Gastrocnemius medialis (tissue), 4 donors: ENCODE measurements at regions not wholly inside any gene's neighbourhood (a gene's known extent, or its start where the extent isn't known, plus 50 kb on each side); places are given as distances from the start of the nearest gene placed in this dataset.

Experiments
- ATAC-seq, 2 donors: fragments of 150-250 bp; one replicate each; pipeline ENCODE4 v1.9.1; 2016
- DNase-seq, 2 donors: peaks; one replicate each; pipeline ENCODE4 v3.0.0-alpha.2; 2019
- H3K27ac ChIP-seq, 4 donors: fragments of 200-600 bp; sonication (generic); 1 replicate in 1 of 4; 2 replicates in 3 of 4; pipeline ENCODE4 v1.5.1; 2016 to 2018; ENCODE audit warnings: mild to moderate bottlenecking in 2 of 4, moderate library complexity in 1 of 4
- H3K27me3 ChIP-seq, 3 donors: fragments of 200-600 bp; sonication (generic) in 2 of 3; 1 replicate in 1 of 3; 2 replicates in 2 of 3; pipeline versions ENCODE4 v1.5.1 to v1.6.0; 2016 to 2019; ENCODE audit warnings: mild to moderate bottlenecking in 1 of 3, moderate library complexity in 1 of 3
- H3K36me3 ChIP-seq, 2 donors: fragments of 200-600 bp; sonication (generic) in 1 of 2; one replicate each; pipeline ENCODE4 v1.5.1; 2017 to 2018
- H3K4me1 ChIP-seq, 2 donors: fragments of 200-600 bp; sonication (generic) in 1 of 2; one replicate each; pipeline ENCODE4 v1.5.1; 2016 to 2017; ENCODE audit warnings: mild to moderate bottlenecking in 2 of 2
- H3K4me3 ChIP-seq, 4 donors: fragments of 200-600 bp; sonication (generic) in 3 of 4; 1 replicate in 1 of 4; 2 replicates in 3 of 4; pipeline ENCODE4 v1.5.1; 2016 to 2019; ENCODE audit warnings: mild to moderate bottlenecking in 2 of 4
- H3K9me3 ChIP-seq, 3 donors: fragments of 200-600 bp; sonication (generic) in 2 of 3; 1 replicate in 1 of 3; 2 replicates in 2 of 3; pipeline ENCODE4 v1.5.1; 2016 to 2019
- POLR2A ChIP-seq, 2 donors: fragments of 450-650 bp; IDR thresholded peaks; one replicate each; pipeline ENCODE4 v1.6.1; 2017; ENCODE audit warnings: antibody characterized with exemption in 2 of 2, mild to moderate bottlenecking in 2 of 2, moderate library complexity in 2 of 2
- in situ Hi-C, 4 donors: fragments of 200-750 bp; cut with MboI; loops; one replicate each; pipeline versions ENCODE4 v1.15.0 to v1.8.0; 2017; ENCODE audit warnings: low sequenced_read_pairs in 4 of 4
- intact Hi-C: fragments of 100-400 bp; cut with DNase I; formaldehyde crosslinking; loops from one replicate; pipeline ENCODE4 v1.15.1; 2023; ENCODE audit warnings: low total_unique reads
- TF ChIP-seq, protein P1 (sequence below), 5 experiments: fragments of 450-650 bp in 3 of 5; fragments of 200-600 bp in 2 of 5; sonication (generic) in 2 of 5; IDR thresholded peaks in 4 of 5; conservative IDR thresholded peaks in 1 of 5; 1 replicate in 4 of 5; 2 replicates in 1 of 5; pipeline ENCODE4 v1.5.1; 2016 to 2019; ENCODE audit warnings: antibody characterized with exemption in 5 of 5, mild to moderate bottlenecking in 3 of 5, moderate library complexity in 3 of 5

DNA sequence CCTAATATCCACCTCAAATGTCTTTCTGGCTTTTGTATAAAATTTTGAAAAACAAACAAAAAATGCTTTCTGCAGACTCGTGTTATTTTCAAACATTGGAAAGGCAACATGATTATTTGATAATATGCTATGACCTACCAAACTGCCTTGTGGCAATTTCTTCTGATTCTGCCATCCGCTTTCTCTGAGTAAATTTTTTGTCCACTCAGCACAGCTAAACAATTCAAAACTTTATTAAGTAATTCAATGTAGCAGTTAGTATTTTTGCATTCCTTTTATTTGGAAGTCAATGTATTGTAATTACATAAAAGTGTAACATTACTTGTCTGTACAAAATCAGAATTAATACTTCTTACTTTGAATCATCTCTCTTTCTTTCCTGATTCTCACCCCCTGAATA lies 1206.6 kb upstream of the EYS start:
- TF ChIP-seq POLR2A (IDR thresholded peaks at IDR 0.05), result no peak
- TF ChIP-seq, protein P1, sequence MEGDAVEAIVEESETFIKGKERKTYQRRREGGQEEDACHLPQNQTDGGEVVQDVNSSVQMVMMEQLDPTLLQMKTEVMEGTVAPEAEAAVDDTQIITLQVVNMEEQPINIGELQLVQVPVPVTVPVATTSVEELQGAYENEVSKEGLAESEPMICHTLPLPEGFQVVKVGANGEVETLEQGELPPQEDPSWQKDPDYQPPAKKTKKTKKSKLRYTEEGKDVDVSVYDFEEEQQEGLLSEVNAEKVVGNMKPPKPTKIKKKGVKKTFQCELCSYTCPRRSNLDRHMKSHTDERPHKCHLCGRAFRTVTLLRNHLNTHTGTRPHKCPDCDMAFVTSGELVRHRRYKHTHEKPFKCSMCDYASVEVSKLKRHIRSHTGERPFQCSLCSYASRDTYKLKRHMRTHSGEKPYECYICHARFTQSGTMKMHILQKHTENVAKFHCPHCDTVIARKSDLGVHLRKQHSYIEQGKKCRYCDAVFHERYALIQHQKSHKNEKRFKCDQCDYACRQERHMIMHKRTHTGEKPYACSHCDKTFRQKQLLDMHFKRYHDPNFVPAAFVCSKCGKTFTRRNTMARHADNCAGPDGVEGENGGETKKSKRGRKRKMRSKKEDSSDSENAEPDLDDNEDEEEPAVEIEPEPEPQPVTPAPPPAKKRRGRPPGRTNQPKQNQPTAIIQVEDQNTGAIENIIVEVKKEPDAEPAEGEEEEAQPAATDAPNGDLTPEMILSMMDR (IDR thresholded peaks at IDR 0.05 in 4 of 5, conservative IDR thresholded peaks at IDR 0.05 in 1 of 5), result no peak
- DNase-seq, result no peak
- Histone ChIP-seq H3K36me3 (no peaks in the 10 kb centered on the region), H3K9me3 (no peaks in the 10 kb centered on the region), H3K27ac (no peak overlapping the region), H3K4me3 (no peak overlapping the region), H3K4me1 (no peaks in the 10 kb centered on the region), H3K27me3 (no peaks in the 10 kb centered on the region)
- no peak for ATAC-seq
- in situ Hi-C loops, result no loop called here
- intact Hi-C loops, result no loop called here

DNA sequence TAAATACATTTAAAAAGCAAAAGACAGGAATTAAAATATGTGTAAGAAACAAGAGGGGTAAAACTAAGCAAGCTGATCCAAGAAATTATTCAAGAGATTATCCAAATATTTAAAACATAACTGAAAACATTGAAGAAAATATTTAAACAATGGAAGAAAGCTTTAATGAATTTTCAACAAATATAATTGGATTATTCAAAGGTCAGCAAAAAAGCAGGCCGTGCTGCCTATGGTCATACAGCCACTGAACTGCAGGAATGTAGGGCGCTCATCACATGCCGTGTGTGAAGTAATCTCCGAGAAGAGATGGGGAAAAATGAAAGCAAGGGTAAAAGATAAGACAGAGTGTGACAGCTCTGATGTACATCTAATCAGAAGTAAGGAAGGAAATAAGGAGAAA lies 1195.4 kb upstream of the EYS start:
- no peaks in the 10 kb centered on the region for H3K9me3 ChIP-seq
- no peak overlapping the region for H3K4me3 ChIP-seq
- H3K27ac ChIP-seq, result no peak overlapping the region
- H3K27me3 ChIP-seq, result no peaks in the 10 kb centered on the region
- H3K36me3 ChIP-seq, result no peaks in the 10 kb centered on the region
- no peak for TF ChIP-seq POLR2A (IDR thresholded peaks at IDR 0.05)
- TF ChIP-seq, protein P1 (IDR thresholded peaks at IDR 0.05 in 4 of 5, conservative IDR thresholded peaks at IDR 0.05 in 1 of 5), result no peak
- in situ Hi-C loops (no loop called here), intact Hi-C loops (no loop called here)
- DNase-seq, result no peak
- no peak for ATAC-seq
- H3K4me1 ChIP-seq, result no peaks in the 10 kb centered on the region

DNA sequence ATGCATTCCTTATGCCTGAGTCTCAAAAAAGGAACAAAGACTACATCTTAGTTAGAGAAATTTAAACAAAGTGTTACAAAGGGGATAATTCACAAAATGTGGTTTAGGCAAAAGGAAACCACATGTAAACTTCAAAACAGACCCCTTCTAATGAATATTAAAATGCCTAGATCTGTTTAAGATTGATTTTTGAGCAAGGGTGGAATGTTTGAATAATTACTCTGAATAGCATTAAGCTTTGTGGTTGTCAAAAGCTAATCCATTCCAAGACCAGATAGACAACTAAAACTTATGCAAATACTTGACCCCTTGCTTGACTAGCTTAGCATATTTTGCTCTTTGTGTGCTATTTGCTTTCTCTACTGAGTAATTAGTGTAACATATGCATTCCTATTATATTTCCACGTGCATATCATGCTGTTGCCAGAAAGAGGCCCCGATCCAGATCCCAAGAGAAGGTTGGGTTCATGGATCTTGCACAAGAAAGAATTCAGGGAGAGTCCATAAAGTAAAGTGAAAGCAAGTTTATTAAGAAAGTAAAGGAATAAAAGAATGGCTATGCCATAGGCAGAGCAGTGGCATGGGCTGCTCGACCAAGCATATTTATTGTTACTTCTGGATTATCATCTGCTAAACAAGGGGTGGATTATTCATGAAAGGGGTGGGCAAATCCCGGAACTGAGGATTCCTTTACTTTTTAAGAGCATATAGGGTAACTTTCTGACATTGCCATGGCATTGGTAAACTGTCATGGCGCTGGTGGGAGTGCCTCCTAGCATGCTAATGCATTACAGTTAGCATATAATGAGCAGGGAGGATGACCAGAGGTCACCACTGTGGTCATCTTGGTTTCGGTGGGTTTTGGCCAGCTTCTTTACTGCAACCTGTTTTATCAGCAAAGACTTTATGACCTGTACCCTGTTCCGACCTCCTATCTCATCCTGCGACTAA lies 1193.4 kb upstream of the EYS start:
- Histone ChIP-seq H3K36me3 (no peaks in the 10 kb centered on the region), H3K9me3 (no peaks in the 10 kb centered on the region), H3K27me3 (no peaks in the 10 kb centered on the region), H3K4me1 (no peaks in the 10 kb centered on the region), H3K27ac (no peak overlapping the region), H3K4me3 (no peak overlapping the region)
- in situ Hi-C loops, result no loop called here
- TF ChIP-seq, protein P1 (IDR thresholded peaks at IDR 0.05 in 4 of 5, conservative IDR thresholded peaks at IDR 0.05 in 1 of 5), result no peak
- no peak for TF ChIP-seq POLR2A (IDR thresholded peaks at IDR 0.05)
- ATAC-seq (no peak), DNase-seq (no peak)
- intact Hi-C loops, result no loop called here

DNA sequence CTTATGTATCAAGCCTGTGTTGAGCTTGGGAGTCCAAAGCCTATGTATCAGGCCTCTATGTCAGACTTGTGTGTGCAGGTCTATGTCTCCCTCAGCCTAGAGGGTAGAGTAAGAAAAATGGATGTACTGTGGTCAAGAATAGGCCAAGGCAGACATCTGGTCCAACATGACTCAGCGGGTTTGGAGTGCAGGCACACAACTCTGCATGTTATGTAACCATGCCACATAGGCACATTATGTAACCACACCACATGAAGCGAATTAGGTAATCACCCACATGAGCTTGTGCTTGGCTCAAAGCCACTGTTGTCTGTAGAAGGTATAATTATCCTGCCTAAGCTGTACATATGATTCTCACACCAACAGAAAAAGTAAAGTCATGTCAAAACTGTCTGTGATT lies 1190.5 kb upstream of the EYS start:
- TF ChIP-seq POLR2A (IDR thresholded peaks at IDR 0.05), result no peak
- TF ChIP-seq, protein P1 (IDR thresholded peaks at IDR 0.05 in 4 of 5, conservative IDR thresholded peaks at IDR 0.05 in 1 of 5), result no peak
- in situ Hi-C loops, result no loop called here
- no peak for ATAC-seq
- Histone ChIP-seq H3K27me3 (no peaks in the 10 kb centered on the region), H3K9me3 (no peaks in the 10 kb centered on the region), H3K27ac (no peak overlapping the region), H3K36me3 (no peaks in the 10 kb centered on the region), H3K4me3 (no peak overlapping the region), H3K4me1 (no peaks in the 10 kb centered on the region)
- DNase-seq, result no peak
- intact Hi-C loops, result no loop called here
